HG03442 (cell line): ENCODE measurements at regions not wholly inside any gene's neighbourhood (a gene's known extent, or its start where the extent isn't known, plus 50 kb on each side); places are given as distances from the start of the nearest gene placed in this dataset.
"Not testable (repeated sequence)": the region's sequence is repeated elsewhere in the genome, so short reads cannot be mapped to it uniquely, and the experiment has no call there.

ENCODE experiments used
- ATAC-seq: cut with Tn5 transposase; IDR thresholded peaks from one replicate; pipeline ENCODE4 v1.9.1; 2021; ENCODE audit warnings: mild to moderate bottlenecking, moderate library complexity; ENCODE audit not compliant: unreplicated experiment

DNA sequence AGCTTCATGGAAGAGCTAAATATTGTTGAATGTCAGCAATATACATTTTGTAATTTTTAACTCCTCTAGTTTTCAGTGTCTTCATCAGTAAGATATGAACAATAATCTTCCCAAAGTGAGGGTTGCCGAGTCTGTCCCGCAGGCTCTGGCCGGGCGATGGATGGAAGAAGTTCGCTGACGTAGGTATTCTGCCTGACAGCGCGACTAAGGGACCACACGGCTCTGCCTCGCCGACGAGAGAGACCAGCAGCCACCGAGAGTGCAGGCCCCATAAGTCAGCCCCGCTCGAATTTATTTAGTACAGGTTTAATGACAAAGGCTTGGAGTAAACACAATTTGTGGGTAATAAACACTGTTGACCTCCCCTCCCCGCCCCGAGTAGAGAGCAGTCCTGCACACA lies 427.4 kb upstream of the NECTIN3 start:
- ATAC-seq = no peak

DNA sequence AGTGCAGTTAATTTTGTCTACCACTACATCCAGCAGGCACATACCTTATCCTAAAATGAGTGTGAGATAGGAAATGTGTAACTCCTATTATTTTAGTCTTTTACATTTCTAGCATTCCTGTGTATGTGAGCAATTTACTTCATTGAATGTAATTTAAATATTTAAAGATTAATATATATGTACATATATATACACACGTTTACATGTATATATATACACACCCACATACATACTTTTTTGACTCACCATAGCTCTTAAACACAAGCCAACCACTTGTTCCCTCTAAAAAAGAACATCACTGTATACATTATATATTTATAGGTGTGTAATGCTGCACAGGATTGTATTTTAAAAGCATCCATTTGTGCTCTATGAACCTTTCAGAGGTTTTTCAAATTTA lies 425.6 kb upstream of the NECTIN3 start:
- no peak for ATAC-seq

- ATAC-seq = no peak
Observed at GRCh38 chr3:110646496-110646895, 425.1 kb upstream of the NECTIN3 start.

GRCh38 chr3:110647586-110647985 lies 424.0 kb upstream of the NECTIN3 start:
- ATAC-seq = no peak

GRCh38 chr3:110650741-110651140 lies 420.9 kb upstream of the NECTIN3 start:
- ATAC-seq = no peak

GRCh38 chr3:110654843-110655502 lies 416.6 kb upstream of the NECTIN3 start:
- ATAC-seq = no peak

- no peak for ATAC-seq
Observed at GRCh38 chr3:110656394-110657025, 415.1 kb upstream of the NECTIN3 start.

GRCh38 chr3:110664148-110664547 lies 407.5 kb upstream of the NECTIN3 start:
- ATAC-seq = no peak

GRCh38 chr3:110666495-110666894 lies 405.1 kb upstream of the NECTIN3 start:
- ATAC-seq = no peak

- no peak for ATAC-seq
Observed at GRCh38 chr3:110667216-110667615, 404.4 kb upstream of the NECTIN3 start.

DNA sequence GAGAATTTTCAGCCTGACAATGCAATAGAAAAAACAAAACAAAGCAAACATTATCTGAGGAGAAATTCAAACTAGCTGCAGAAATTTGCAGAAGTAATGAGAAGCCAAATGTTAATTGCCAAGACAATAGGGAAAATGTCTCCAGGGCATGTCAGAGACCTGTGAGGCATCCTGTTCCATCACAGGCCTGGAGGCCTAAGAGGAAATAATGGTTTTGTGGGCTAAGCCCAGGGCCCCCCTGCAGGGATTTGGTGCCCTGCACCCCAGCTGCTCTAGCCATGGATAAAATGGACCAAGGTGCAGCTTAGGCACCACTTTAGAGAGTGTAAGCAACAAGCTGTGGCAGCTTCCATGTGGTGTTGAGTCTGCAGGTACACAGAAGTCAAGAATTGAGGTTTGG lies 401.2 kb upstream of the NECTIN3 start:
- ATAC-seq = no peak

DNA sequence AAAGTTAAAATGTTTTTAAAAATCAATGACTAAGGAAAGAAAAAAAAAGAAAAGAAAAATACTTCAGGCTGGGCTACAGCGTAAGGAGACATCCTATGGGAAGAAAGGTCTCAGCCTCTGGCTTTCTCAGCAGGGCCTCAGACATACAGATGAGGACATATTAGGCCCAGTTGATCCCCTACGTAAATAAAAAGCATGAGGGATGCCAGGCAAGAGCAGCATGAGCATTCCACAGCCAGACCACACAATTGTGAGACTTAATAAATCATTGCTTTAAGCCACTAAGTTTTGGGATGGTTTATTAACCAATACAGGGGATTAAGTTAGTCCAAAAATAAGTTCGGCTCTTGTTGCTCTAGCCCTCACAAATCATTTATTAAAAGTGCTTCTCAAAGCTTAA lies 394.1 kb upstream of the NECTIN3 start:
- ATAC-seq = no peak

DNA sequence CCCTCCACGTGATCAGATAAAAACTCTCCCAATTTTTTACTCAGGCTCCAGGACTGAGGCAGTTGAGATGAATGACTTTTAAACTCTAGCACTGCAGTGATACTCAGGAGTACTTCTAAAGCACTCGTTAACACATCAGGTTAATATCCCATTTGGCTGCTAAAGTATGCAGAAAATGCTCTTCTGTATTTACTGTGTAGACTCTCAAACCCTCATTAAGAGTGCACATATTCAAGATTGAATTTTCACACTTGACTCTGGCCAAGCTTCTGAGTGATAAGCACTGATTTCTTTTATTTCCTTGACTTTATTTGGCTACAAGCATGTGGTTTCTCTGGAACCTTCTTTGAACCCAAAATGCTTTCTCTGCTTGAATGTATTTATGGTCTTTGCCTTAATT lies 392.3 kb upstream of the NECTIN3 start:
- ATAC-seq = no peak

DNA sequence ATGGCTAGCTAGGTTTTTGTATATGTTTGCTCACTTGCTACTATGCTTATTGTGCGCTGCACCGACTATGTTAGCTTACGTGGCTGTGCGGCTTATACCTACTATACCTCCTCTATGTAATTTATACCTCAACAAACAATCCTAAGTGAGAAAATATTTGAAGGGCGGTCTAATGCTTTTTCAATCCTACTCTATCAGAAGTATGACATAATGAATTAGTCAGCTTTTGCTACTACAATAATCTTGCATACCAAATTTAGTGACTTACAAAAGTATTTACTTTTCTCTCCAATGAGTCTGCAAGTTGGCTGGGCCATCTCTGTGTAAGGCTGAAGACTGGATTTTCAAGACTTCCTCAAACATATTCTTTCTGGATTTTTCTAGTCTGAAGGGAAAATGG lies 391.2 kb upstream of the NECTIN3 start:
- no peak for ATAC-seq

- ATAC-seq = no peak
Observed at GRCh38 chr3:110684466-110684865, 387.1 kb upstream of the NECTIN3 start.

GRCh38 chr3:110685630-110686029 lies 386.0 kb upstream of the NECTIN3 start:
- no peak for ATAC-seq

- no peak for ATAC-seq
Observed at GRCh38 chr3:110686701-110687100, 384.9 kb upstream of the NECTIN3 start.

DNA sequence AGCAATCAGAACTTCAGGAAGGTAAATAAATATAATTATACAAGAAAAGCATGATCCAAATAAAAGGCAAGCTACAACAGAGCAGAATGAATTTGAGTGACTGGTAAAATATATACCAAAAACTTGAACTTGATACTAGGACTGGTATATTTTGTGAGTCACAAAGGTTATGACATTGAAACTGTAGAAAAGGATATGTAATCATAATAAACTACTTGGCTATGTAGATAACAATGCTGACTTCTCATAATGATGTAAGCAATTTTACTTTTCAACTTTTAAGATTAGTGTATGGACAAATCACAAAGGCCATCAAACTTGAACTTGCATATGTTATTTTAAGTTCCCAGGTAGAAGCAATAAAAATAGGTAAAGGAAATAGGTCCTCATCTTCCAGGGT lies 384.5 kb upstream of the NECTIN3 start:
- no peak for ATAC-seq

DNA sequence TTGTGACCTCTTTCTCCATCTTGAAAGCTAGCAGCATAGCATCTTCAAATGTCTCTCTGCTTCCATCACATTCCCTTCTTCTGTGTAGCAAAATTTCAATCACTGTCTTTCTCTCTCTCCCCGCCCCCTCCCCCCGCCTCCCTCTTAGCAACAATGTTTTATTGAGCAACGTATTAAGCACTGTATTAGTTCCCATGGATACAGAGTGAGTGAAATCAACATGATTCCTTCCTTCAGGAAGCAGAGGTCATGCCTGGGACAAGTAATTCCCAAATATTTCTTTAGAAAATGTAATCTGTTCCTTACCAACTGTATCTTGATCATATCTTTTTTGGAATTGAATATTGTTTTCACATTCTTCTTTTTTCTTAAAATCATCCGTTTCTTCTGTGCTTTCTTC lies 373.7 kb upstream of the NECTIN3 start:
- ATAC-seq = no peak

GRCh38 chr3:110704332-110704731 lies 367.3 kb upstream of the NECTIN3 start:
- not testable (repeated sequence) for ATAC-seq

GRCh38 chr3:110708156-110708555 lies 363.5 kb upstream of the NECTIN3 start:
- ATAC-seq = no peak

- ATAC-seq = no peak
Observed at GRCh38 chr3:110710156-110710555, 361.5 kb upstream of the NECTIN3 start.

DNA sequence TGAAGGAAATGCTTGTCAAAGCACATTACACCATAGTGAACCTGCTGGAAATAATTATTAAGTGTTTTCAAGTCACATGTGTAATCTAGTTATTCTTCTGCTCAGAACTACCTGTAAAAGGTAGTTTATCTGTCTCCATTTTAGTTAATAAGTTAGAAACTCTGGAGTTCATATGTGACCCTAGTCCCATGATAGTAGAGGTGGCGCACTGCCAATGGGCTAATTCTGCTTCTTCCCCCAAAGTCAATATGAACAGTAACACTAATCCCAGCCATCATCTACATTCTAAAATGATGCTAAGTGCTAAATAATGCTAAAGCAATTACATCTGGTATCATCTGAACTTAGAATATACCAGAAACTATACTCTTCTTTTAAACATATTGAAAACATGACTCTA lies 361.0 kb upstream of the NECTIN3 start:
- ATAC-seq = no peak
